Heart right ventricle (tissue), 16 donors: ENCODE measurements at regions not wholly inside any gene's neighbourhood (a gene's known extent, or its start where the extent isn't known, plus 50 kb on each side); places are given as distances from the start of the nearest gene placed in this dataset.

Experiments
- ATAC-seq, 8 donors: fragments of 200-7000 bp; cut with Tn5 transposase; one replicate each; pipeline ENCODE4 v1.9.1; 2020; ENCODE audit warnings: mild to moderate bottlenecking in 8 of 8, moderate library complexity in 8 of 8, moderate number of reproducible peaks in 1 of 8
- DNase-seq, 2 donors: peaks; one replicate each; pipeline ENCODE4 v3.0.0-alpha.2; 2020
- H3K27ac ChIP-seq, 10 donors: fragments of 200-600 bp; sonication (generic) in 2 of 10; one replicate each; pipeline versions ENCODE4 v1.5.0 to v1.8.0; 2020 to 2022; ENCODE audit warnings: mild to moderate bottlenecking in 3 of 10
- H3K27me3 ChIP-seq, 7 donors: fragments of 200-600 bp; one replicate each; pipeline ENCODE4 v1.8.0; 2021 to 2022; ENCODE audit warnings: mild to moderate bottlenecking in 2 of 7
- H3K36me3 ChIP-seq, 9 donors: fragments of 200-600 bp; sonication (generic) in 1 of 9; one replicate each; pipeline versions ENCODE4 v1.5.0 to v1.8.0; 2020 to 2022; ENCODE audit warnings: mild to moderate bottlenecking in 2 of 9
- H3K4me1 ChIP-seq, 9 donors: fragments of 200-600 bp; sonication (generic) in 1 of 9; one replicate each; pipeline versions ENCODE4 v1.5.0 to v1.8.0; 2020 to 2022; ENCODE audit warnings: mild to moderate bottlenecking in 4 of 9
- H3K4me3 ChIP-seq, 10 donors: fragments of 200-600 bp; sonication (generic) in 2 of 10; one replicate each; pipeline versions ENCODE4 v1.5.0 to v1.8.0; 2020 to 2022; ENCODE audit warnings: mild to moderate bottlenecking in 7 of 10, moderate library complexity in 2 of 10
- H3K9me3 ChIP-seq, 11 donors: fragments of 200-600 bp in 10 of 11; sonication (generic) in 2 of 11; one replicate each; pipeline versions ENCODE4 v1.5.0 to v1.8.0; 2013 to 2022; ENCODE audit warnings: mild to moderate bottlenecking in 2 of 11, control low read depth in 1 of 11, moderate library complexity in 1 of 11
- WGBS, 2 donors: extraction: QIAGEN DNeasy Blood & Tissue Kit; methylation state at CpG; one replicate each; pipeline ENCODE4 v1.1.7; 2013; ENCODE audit warnings: inconsistent platforms in 1 of 2; 5-methylcytosine and 5-hydroxymethylcytosine counted together
- intact Hi-C, 10 donors: fragments of 100-400 bp; cut with DNase I; formaldehyde crosslinking; loops; one replicate each; pipeline versions ENCODE4 v1.11.1 to v1.14.2; 2022
- TF ChIP-seq, protein P1 (sequence below), 9 donors: fragments of 200-600 bp; sonication (generic) in 2 of 9; IDR thresholded peaks; one replicate each; pipeline versions ENCODE4 v1.5.0 to v1.8.0; 2021 to 2022; ENCODE audit warnings: antibody characterized with exemption in 9 of 9, mild to moderate bottlenecking in 5 of 9, moderate library complexity in 1 of 9
- donor health status: Arrhythmogenic right ventricular cardiomyopathy.
- donor health status: ischemic (EF 13 %, LVEDD 7.1; RV severe dilation, severe dysfunction).
- donor health status: healthy with polysubstance abuse.
- donor health status: DM: no; HTN: yes; CAD: no.
- donor health status: DM: no; HTN: no; CAD: no.
- donor health status: ischemic (EF 25% LVEDD 6.9; RV normal size, moderate dysfunction).
- donor health status: ischemic (EF 25% LVEDD 5.7; RV mildly dilated, moderate dysfunction).
- donor health status: healthy.
- donor health status: DM: yes; HTN: yes; CAD: no.
- donor health status: Ischemic cardiomyopathy.
- donor health status: ischemic (EF 35%, LVEDD 5.7; RV mildly dilated, moderate dysfunction).
- donor health status: nonischemic (EF 11% LVEDD 7.7; RV severe dilation, severe dysfunction).
- donor health status: DM: yes; HTN: yes; CAD: no.
- donor health status: PGD.
- donor health status: ischemic (EF 29% LVEDD 5.4; RV normal size, mild dysfunction).
- donor health status: nonischemic (EF 23%, LVEDD 6.1; RV moderate dilation, normal function).

DNA sequence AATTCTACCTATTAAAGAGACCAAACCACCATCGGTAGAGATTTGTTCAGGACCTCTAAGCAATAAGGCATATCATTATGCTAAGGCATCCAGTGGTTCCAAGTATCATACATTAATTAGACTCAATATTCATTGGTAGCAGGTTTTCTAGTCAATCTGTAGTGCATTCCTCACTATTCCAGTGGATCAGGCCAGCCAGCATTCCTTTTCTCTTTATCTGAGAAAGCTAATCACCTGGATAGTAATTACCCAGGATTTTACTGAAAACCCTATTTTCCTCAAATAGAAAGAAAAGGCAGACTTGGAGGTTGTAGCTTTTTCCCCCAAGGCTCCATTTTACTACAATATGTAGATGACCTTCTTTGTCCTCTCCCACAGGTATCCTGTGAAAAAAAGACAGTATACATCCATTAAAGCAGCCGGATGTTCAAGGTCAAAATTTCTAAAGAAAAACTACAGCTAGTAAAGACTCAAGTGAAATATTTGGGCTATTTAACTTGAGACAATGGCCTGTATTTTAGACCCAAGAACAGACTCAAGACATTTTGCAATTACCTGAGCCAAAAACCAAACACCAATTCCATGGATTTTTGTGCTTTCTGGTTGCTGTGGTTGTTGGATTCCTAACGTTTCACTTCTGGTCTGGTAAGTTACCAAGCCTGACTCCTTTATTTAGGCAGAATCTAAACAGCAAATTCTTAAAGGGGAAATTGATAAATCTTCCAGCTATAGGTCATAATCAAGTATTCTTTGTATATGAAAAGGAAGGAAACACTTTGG lies 149.1 kb upstream of the MOCS1 start:
- H3K4me1 ChIP-seq, result no peaks in the 10 kb centered on the region
- DNase-seq (no peak), ATAC-seq (no peak)
- peaks cover 0 to 21% (median 4%) of the 10 kb centered on the region in 7 donors for H3K27me3 ChIP-seq
- TF ChIP-seq, protein P1, sequence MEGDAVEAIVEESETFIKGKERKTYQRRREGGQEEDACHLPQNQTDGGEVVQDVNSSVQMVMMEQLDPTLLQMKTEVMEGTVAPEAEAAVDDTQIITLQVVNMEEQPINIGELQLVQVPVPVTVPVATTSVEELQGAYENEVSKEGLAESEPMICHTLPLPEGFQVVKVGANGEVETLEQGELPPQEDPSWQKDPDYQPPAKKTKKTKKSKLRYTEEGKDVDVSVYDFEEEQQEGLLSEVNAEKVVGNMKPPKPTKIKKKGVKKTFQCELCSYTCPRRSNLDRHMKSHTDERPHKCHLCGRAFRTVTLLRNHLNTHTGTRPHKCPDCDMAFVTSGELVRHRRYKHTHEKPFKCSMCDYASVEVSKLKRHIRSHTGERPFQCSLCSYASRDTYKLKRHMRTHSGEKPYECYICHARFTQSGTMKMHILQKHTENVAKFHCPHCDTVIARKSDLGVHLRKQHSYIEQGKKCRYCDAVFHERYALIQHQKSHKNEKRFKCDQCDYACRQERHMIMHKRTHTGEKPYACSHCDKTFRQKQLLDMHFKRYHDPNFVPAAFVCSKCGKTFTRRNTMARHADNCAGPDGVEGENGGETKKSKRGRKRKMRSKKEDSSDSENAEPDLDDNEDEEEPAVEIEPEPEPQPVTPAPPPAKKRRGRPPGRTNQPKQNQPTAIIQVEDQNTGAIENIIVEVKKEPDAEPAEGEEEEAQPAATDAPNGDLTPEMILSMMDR (IDR thresholded peaks at IDR 0.05), result no peak
- WGBS, 2 donors, result 67 to 80% methylated on average over 3 of the region's 3 CpGs
- H3K27ac ChIP-seq, result no peak overlapping the region
- no peak overlapping the region for H3K4me3 ChIP-seq
- intact Hi-C loops, result no loop called here
- no peaks in the 10 kb centered on the region for H3K36me3 ChIP-seq
- no peaks in the 10 kb centered on the region for H3K9me3 ChIP-seq

DNA sequence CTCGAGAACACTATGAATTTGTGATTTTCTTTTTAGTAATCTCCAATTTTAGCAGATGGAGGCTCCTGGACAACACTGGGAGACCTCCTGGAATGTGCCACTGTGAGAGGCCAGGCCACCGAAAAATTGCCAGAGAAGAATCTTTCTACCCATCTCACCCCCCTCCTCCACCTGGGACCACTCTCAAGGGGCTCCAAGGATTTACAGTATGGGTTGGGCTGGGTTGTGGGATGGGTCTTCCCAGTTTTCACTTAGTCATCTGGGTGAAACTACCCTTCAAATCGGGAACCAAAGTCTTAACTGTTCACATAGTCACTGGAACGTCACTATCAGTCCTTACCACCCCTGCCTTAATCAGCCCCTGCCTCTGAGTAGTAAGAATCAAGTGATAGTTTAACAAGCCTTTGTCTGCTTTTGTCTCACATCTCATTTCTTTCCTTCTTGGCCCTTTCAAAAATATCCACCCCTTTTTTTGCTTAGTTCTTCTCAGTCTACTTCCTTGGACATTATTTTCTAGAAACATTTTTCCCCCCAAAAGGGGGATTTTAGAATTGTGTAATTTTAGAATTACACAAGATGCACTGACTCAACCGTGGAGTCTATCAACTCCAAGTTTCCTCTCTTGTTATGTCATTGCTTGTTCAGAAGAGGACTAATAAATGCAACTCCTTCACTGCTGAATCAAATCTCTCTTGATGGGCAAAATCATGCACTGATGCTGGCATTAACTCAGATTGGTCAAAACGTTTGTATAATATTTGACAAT lies 148.2 kb upstream of the MOCS1 start:
- intact Hi-C loops, result no loop called here
- DNase-seq (no peak), ATAC-seq (no peak)
- peaks cover 0 to 20% (median 10%) of the 10 kb centered on the region in 7 donors for H3K27me3 ChIP-seq
- H3K9me3 ChIP-seq, result no peaks in the 10 kb centered on the region
- TF ChIP-seq, protein P1 (IDR thresholded peaks at IDR 0.05), result no peak
- H3K4me1 ChIP-seq, result no peaks in the 10 kb centered on the region
- H3K27ac ChIP-seq, result no peak overlapping the region
- 51 to 68% methylated on average over 6 of the region's 6 CpGs for WGBS, 2 donors
- no peak overlapping the region for H3K4me3 ChIP-seq
- no peaks in the 10 kb centered on the region for H3K36me3 ChIP-seq

DNA sequence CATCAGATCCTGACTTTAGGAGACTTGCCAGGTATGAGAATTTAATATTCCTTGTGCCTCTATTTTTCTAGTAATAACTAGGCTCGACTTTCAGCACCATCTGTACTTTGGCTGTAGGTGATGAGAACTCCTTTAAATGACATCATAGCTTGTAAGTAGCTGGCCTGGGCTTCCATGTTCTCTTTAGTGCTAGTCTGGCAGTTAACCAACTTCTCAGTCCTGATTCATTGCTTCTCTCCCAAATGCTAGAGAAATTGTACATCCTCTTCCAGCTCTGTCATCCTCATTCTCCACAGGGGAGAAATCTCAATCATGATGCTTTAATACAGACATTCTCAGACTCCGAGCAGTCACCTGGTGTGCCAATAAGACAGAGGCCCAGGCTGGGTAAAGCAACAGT lies 143.5 kb upstream of the MOCS1 start:
- no peaks in the 10 kb centered on the region for H3K9me3 ChIP-seq
- TF ChIP-seq, protein P1 (IDR thresholded peaks at IDR 0.05), result no peak
- DNase-seq, result no peak
- no peaks in the 10 kb centered on the region for H3K36me3 ChIP-seq
- no peaks in the 10 kb centered on the region for H3K4me1 ChIP-seq
- no peak overlapping the region for H3K27ac ChIP-seq
- 56 to 59% methylated on average over 2 of the region's 2 CpGs for WGBS, 2 donors
- no peak for ATAC-seq
- H3K4me3 ChIP-seq, result no peak overlapping the region
- intact Hi-C loops, result no loop called here
- peaks cover 0 to 43% (median 14%) of the 10 kb centered on the region in 7 donors for H3K27me3 ChIP-seq

DNA sequence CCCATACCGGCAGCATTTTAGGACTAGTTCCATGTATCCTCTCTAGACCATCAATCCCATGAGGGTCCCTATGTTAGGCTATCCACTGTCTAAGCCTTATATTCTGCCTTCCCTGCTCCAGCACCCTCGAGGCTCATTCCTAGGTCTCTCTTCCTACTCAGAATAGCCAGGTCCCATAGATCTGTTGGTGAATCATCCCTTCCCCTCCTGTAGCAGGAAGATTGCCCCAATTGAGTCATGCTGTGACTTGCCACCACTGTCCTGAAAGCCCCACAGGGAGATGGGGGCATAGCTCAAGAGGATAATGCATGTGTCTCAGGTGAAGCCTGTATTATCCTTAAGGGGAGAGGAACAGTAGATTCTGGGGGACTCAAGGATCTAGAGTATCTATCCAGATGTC lies 143.1 kb upstream of the MOCS1 start:
- no peak for ATAC-seq
- 62 to 75% methylated on average over 2 of the region's 2 CpGs for WGBS, 2 donors

More for the DNA sequence above, 143.1 kb upstream of the MOCS1 start:
- peaks cover 0 to 43% (median 14%) of the 10 kb centered on the region in 7 donors for H3K27me3 ChIP-seq
- TF ChIP-seq, protein P1 (IDR thresholded peaks at IDR 0.05), result no peak
- intact Hi-C loops, result no loop called here
- H3K4me3 ChIP-seq, result no peak overlapping the region
- no peak overlapping the region for H3K27ac ChIP-seq
- no peak for DNase-seq
- H3K9me3 ChIP-seq, result no peaks in the 10 kb centered on the region
- no peaks in the 10 kb centered on the region for H3K36me3 ChIP-seq
- no peaks in the 10 kb centered on the region for H3K4me1 ChIP-seq
